ENCODE measurements at regions not wholly inside any gene's neighbourhood (a gene's known extent, or its start where the extent isn't known, plus 50 kb on each side); places are given as distances from the start of the nearest gene placed in this dataset.

DNA sequence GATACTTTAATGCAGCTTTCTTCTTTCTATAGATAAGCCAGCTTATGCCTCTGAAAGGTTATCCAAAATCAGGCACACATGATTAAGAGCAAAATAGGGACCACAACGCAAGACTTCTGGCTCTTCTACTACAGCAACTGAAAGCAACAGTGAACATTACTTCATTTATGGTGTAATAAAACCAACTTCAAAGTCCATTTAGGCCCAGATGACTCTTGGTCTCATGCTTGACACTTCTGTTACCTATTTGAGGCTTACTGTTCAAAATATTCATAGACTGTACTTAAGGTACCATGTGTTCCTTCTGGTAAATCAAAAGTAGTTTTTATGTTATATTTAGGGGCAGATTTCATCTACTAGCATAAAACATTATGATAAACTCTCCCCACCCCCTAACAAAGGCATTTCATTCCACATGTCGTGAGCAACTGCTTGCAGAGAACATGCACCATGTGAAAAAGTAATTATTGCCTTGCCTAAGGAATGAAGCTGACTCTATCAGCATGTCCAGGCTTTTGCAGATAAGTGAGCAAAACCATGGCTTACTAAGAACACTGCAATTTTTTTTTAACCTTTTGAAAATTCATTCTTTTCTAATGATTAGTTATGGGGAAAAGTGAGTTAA, 154.9 kb upstream of the ITGB1 start:
- DNase-seq: no peak
- H3K9me3 ChIP-seq (replicated peaks in 1 of 3): no peaks in the 10 kb centered on the region
- TF ChIP-seq, protein P1, sequence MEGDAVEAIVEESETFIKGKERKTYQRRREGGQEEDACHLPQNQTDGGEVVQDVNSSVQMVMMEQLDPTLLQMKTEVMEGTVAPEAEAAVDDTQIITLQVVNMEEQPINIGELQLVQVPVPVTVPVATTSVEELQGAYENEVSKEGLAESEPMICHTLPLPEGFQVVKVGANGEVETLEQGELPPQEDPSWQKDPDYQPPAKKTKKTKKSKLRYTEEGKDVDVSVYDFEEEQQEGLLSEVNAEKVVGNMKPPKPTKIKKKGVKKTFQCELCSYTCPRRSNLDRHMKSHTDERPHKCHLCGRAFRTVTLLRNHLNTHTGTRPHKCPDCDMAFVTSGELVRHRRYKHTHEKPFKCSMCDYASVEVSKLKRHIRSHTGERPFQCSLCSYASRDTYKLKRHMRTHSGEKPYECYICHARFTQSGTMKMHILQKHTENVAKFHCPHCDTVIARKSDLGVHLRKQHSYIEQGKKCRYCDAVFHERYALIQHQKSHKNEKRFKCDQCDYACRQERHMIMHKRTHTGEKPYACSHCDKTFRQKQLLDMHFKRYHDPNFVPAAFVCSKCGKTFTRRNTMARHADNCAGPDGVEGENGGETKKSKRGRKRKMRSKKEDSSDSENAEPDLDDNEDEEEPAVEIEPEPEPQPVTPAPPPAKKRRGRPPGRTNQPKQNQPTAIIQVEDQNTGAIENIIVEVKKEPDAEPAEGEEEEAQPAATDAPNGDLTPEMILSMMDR (IDR thresholded peaks at IDR 0.05): no peak
- no peak for TF ChIP-seq POLR2A (IDR thresholded peaks at IDR 0.05)
- H3K27me3 ChIP-seq: no peaks in the 10 kb centered on the region
- H3K4me1 ChIP-seq (replicated peaks in 1 of 2): peaks cover 0 to 10% of the 10 kb centered on the region in 2 donors
- WGBS, 4 donors: 77 to 98% (median 91%) methylated on average over 2 of the region's 2 CpGs
- H3K36me3 ChIP-seq (replicated peaks in 1 of 2): no peaks in the 10 kb centered on the region
- H3K4me3 ChIP-seq: no peak overlapping the region
- no peak overlapping the region for H3K27ac ChIP-seq
- intact Hi-C loops (cut with DNase I): no loop called here

DNA sequence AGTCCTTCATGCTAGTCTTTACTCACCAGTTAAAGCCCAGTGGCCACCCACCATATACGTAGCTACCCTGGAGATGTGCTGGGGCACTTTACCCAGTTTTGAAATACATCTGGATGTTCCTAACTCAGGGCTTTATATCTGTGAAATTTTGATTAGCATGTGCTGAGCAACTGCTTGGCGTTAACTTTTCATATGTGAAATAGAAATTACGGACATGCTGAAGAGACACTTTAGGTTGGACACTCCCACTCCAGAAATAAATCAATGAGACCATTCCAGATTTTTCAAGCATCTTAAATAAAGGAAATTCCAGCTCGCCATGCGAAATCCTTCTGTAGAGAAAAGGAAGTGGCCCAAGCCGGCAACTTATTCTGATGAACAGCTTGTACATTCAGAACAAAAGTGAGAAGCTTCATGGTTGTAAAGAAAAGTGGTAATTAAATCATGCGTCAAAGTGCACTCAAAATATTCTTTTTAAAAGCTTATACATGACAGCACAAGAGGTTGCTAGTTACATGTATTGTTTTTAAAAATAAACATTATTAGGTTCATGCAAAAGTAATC, 153.5 kb upstream of the ITGB1 start:
- Histone ChIP-seq H3K36me3 (replicated peaks in 1 of 2) (no peaks in the 10 kb centered on the region), H3K9me3 (replicated peaks in 1 of 3) (no peaks in the 10 kb centered on the region), H3K27me3 (no peaks in the 10 kb centered on the region), H3K4me3 (no peak overlapping the region), H3K27ac (no peak overlapping the region), H3K4me1 (replicated peaks in 1 of 2) (peaks cover 0 to 10% of the 10 kb centered on the region in 2 donors)
- no peak for TF ChIP-seq POLR2A (IDR thresholded peaks at IDR 0.05)
- TF ChIP-seq, protein P1 (IDR thresholded peaks at IDR 0.05): no peak
- 89 to 94% (median 92%) methylated on average over 7 of the region's 7 CpGs for WGBS, 4 donors
- DNase-seq: no peak
- intact Hi-C loops (cut with DNase I): no loop called here

DNA sequence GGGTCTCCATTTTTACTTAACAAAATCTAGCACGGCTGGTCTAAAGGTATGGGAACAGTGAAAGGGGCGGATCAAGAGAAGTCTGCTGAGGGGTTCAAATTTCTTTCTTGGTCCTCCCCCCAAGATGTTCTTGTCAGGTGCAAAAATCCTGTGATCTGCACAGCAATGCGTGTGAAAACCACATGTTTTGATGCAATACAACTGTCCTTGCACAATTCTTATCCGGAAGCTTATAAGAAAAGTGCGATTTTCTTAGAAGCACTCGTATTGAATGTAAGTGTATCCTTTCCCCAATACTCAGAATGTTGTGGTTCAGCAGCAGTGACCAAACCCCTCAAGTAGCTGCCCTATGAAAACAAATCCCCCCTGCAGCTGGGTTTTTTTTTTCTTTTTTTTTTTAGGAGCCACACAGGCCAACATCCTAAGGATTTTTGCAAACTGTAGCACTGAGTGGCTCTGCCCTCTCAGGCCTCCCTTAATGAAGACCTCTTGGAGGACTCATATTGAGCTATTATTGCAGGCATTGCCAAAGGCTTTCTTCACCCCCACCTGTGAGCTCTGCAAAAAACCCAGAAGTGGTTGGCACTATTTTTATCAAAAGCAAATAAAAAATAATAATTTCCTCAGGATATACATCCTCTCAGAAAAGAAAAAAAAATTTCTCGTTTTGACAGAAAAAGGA, 151.9 kb upstream of the ITGB1 start:
- H3K4me1 ChIP-seq (replicated peaks in 1 of 2): peaks cover 0 to 9% of the 10 kb centered on the region in 2 donors
- H3K27me3 ChIP-seq: no peaks in the 10 kb centered on the region
- WGBS, 4 donors: 81 to 88% (median 85%) methylated on average over 7 of the region's 7 CpGs
- H3K9me3 ChIP-seq (replicated peaks in 1 of 3): no peaks in the 10 kb centered on the region
- intact Hi-C loops (cut with DNase I): no loop called here
- H3K4me3 ChIP-seq: no peak overlapping the region
- DNase-seq: no peak
- TF ChIP-seq, protein P1 (IDR thresholded peaks at IDR 0.05): no peak
- TF ChIP-seq POLR2A (IDR thresholded peaks at IDR 0.05): no peak
- H3K36me3 ChIP-seq (replicated peaks in 1 of 2): no peaks in the 10 kb centered on the region
- no peak overlapping the region for H3K27ac ChIP-seq

DNA sequence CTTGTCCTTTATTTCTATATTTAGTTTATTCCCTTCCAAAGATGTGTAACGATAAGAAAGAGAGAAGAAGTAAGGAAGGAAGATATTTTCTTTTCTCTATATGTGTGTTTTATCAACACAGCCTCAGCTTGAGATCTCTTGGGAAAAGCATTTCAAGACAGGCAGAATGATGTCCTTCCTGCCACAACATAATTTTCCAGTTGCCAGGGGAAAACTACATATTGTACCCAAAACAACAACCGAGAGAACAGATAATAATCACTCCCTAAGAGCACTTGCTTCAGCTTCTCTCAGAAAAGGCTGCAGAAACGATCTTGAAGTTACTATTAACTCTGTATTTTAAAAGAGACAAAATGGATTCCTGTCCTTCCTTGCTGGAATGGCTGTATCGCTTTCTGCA, 151.4 kb upstream of the ITGB1 start:
- Histone ChIP-seq H3K9me3 (replicated peaks in 1 of 3) (no peaks in the 10 kb centered on the region), H3K4me1 (replicated peaks in 1 of 2) (peaks cover 0 to 3% of the 10 kb centered on the region in 2 donors), H3K4me3 (no peak overlapping the region), H3K27me3 (no peaks in the 10 kb centered on the region), H3K36me3 (replicated peaks in 1 of 2) (no peaks in the 10 kb centered on the region), H3K27ac (no peak overlapping the region)
- intact Hi-C loops (cut with DNase I): no loop called here
- TF ChIP-seq, protein P1 (IDR thresholded peaks at IDR 0.05): no peak
- TF ChIP-seq POLR2A (IDR thresholded peaks at IDR 0.05): no peak
- 62 to 67% (median 64%) methylated on average over 4 of the region's 4 CpGs for WGBS, 4 donors
- no peak for DNase-seq

All from adrenal gland (tissue), 9 donors.